ENCODE measurements at regions not wholly inside any gene's neighbourhood (a gene's known extent, or its start where the extent isn't known, plus 50 kb on each side); places are given as distances from the start of the nearest gene placed in this dataset.

GRCh38 chr13:30088312-30088855, 219.0 kb downstream of the KATNAL1 start:
- Mint-ChIP-seq H3K36me3 (ENCODE audit: low read depth) (no peaks in the 10 kb centered on the region), H3K9me3 (no peaks in the 10 kb centered on the region), H3K27ac (no peak overlapping the region), H3K27me3 (no peaks in the 10 kb centered on the region), H3K4me1 (ENCODE audit: low read depth) (no peaks in the 10 kb centered on the region), H3K4me3 (no peak overlapping the region)
- Histone ChIP-seq H3K36me3 (ENCODE audit: insufficient read depth, low read length) (no peaks in the 10 kb centered on the region), H3K27me3 (ENCODE audit: control insufficient read depth in 1 of 2, insufficient read depth in 2 of 2, low read length in 2 of 2) (no peaks in the 10 kb centered on the region), H3K4me3 (ENCODE audit: low read length) (no peak overlapping the region), H3K27ac (ENCODE audit: low read depth in 1 of 2, low read length in 2 of 2) (no peak overlapping the region), H3K9me3 (ENCODE audit: control insufficient read depth in 1 of 2, insufficient read depth in 1 of 2, low read length in 2 of 2) (no peaks in the 10 kb centered on the region), H3K4me1 (ENCODE audit: insufficient read depth, low read length) (no peaks in the 10 kb centered on the region)
- POLR2A ChIA-PET: no interaction called here
- ATAC-seq (ENCODE audit: poor library complexity) (no peak), DNase-seq (no peak)
- CTCF ChIA-PET: interaction anchor here (0.7 kb wide), 1 partner anchor 71 kb away, joined by 3 read pairs; no protein-coding TSS in a partner anchor
- TF ChIP-seq CTCF (IDR thresholded peaks at IDR 0.05): no peak
- intact Hi-C loops (cut with DNase I, micrococcal nuclease): no loop called here

DNA sequence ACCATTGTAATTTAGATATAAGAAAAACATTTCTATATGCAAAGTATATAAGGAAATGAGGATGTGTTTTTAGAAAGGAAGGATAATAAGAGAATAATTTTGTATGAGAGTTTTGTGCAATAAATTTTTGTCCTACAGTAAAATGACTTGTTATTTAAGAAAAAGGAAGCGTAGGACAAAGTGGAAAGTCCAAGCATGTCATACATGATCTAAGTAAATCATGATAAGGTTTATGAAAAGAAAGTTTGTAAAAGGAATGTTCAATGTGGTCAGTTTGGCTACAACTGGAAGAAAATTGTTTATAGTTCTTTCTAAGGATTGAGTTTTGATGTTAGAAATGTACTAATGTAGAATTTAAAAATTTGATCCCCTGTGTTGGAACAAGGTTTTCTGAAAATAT, 222.3 kb downstream of the KATNAL1 start:
- Histone ChIP-seq H3K27me3 (ENCODE audit: control insufficient read depth in 1 of 2, insufficient read depth in 2 of 2, low read length in 2 of 2) (no peaks in the 10 kb centered on the region), H3K4me3 (ENCODE audit: low read length) (no peak overlapping the region), H3K4me1 (ENCODE audit: insufficient read depth, low read length) (no peaks in the 10 kb centered on the region), H3K9me3 (ENCODE audit: control insufficient read depth in 1 of 2, insufficient read depth in 1 of 2, low read length in 2 of 2) (no peaks in the 10 kb centered on the region), H3K36me3 (ENCODE audit: insufficient read depth, low read length) (no peaks in the 10 kb centered on the region), H3K27ac (ENCODE audit: low read depth in 1 of 2, low read length in 2 of 2) (no peak overlapping the region)
- intact Hi-C loops (cut with DNase I, micrococcal nuclease): no loop called here
- Mint-ChIP-seq H3K27ac (no peak overlapping the region), H3K4me1 (ENCODE audit: low read depth) (no peaks in the 10 kb centered on the region), H3K4me3 (no peak overlapping the region), H3K9me3 (no peaks in the 10 kb centered on the region), H3K36me3 (ENCODE audit: low read depth) (no peaks in the 10 kb centered on the region), H3K27me3 (no peaks in the 10 kb centered on the region)
- TF ChIP-seq CTCF (IDR thresholded peaks at IDR 0.05): no peak
- POLR2A ChIA-PET: no interaction called here
- CTCF ChIA-PET: no interaction called here
- no peak for ATAC-seq (ENCODE audit: poor library complexity)
- DNase-seq: no peak

DNA sequence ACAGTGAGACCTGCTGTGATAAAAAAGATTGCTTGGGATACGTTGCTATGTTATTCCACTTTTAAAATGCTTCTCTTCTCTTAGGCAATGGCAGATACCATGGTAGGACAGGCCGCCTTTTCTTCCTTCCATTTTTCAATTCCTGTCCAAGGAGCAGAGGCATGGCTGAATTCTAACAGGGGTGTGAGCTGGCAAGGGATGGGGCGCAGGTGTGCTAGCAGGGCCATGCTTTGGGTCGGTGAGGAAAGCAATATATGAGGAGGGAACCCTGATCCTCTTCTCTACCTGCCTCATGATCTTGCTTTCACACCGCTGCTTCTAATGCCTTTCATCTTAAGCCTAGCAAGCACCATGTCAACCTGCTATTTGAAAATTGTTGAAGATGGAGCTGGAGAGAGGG, 225.0 kb downstream of the KATNAL1 start:
- no peak for ATAC-seq (ENCODE audit: poor library complexity)
- no peaks in the 10 kb centered on the region for H3K27me3 ChIP-seq (ENCODE audit: control insufficient read depth in 1 of 2, insufficient read depth in 2 of 2, low read length in 2 of 2)
- ChIA-PET POLR2A (no interaction called here), CTCF (no interaction called here)
- Mint-ChIP-seq H3K36me3 (ENCODE audit: low read depth) (no peaks in the 10 kb centered on the region), H3K9me3 (no peaks in the 10 kb centered on the region), H3K4me1 (ENCODE audit: low read depth) (no peaks in the 10 kb centered on the region), H3K4me3 (no peak overlapping the region), H3K27ac (no peak overlapping the region), H3K27me3 (no peaks in the 10 kb centered on the region)
- DNase-seq: no peak
- TF ChIP-seq CTCF (IDR thresholded peaks at IDR 0.05): no peak
- no peak overlapping the region for H3K4me3 ChIP-seq (ENCODE audit: low read length)
- no peaks in the 10 kb centered on the region for H3K4me1 ChIP-seq (ENCODE audit: insufficient read depth, low read length)
- intact Hi-C loops (cut with DNase I, micrococcal nuclease): no loop called here
- no peak overlapping the region for H3K27ac ChIP-seq (ENCODE audit: low read depth in 1 of 2, low read length in 2 of 2)
- no peaks in the 10 kb centered on the region for H3K36me3 ChIP-seq (ENCODE audit: insufficient read depth, low read length)
- H3K9me3 ChIP-seq (ENCODE audit: control insufficient read depth in 1 of 2, insufficient read depth in 1 of 2, low read length in 2 of 2): no peaks in the 10 kb centered on the region
